ENCODE measurements at regions not wholly inside any gene's neighbourhood (a gene's known extent, or its start where the extent isn't known, plus 50 kb on each side); places are given as distances from the start of the nearest gene placed in this dataset.

DNA sequence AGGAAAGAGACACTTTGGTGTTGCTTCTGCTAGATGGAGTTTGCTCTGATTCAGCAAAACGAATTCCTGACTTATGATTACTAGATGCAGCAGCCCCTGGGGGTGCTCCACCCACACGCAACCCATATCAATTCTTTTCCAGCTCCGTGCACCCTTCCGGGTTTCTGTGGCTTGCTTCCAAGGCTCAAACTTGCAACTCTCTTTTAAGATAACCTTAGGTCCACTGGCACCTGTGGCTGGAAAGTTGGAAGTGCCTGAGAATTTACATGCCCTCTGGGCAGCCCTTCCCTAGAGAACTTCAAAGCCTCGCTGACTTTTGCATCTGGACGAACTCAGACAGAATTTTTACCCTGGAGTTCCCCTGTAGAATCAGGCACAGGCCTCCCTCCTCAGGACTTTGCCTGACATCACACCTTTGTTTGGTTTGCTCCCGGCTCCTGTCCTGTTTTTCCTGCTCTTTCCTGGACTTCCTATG is 224.9 kb downstream of the SNX18 start:
- peaks cover 8% of the 10 kb centered on the region for H3K4me1 ChIP-seq (ENCODE audit: low read depth)
- DNase-seq (ENCODE audit: low read depth in 1 of 2, low spot score in 1 of 2) = peak; percentile 39 to 69
- no peaks in the 10 kb centered on the region for H3K27me3 ChIP-seq
- H3K9me3 ChIP-seq (ENCODE audit: low read depth) = no peaks in the 10 kb centered on the region
- TF ChIP-seq, protein P1, sequence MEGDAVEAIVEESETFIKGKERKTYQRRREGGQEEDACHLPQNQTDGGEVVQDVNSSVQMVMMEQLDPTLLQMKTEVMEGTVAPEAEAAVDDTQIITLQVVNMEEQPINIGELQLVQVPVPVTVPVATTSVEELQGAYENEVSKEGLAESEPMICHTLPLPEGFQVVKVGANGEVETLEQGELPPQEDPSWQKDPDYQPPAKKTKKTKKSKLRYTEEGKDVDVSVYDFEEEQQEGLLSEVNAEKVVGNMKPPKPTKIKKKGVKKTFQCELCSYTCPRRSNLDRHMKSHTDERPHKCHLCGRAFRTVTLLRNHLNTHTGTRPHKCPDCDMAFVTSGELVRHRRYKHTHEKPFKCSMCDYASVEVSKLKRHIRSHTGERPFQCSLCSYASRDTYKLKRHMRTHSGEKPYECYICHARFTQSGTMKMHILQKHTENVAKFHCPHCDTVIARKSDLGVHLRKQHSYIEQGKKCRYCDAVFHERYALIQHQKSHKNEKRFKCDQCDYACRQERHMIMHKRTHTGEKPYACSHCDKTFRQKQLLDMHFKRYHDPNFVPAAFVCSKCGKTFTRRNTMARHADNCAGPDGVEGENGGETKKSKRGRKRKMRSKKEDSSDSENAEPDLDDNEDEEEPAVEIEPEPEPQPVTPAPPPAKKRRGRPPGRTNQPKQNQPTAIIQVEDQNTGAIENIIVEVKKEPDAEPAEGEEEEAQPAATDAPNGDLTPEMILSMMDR (IDR thresholded peaks at IDR 0.05; ENCODE audit: low read depth, low read length) = peak; percentile 41
- H3K27ac ChIP-seq = no peak overlapping the region
- H3K36me3 ChIP-seq = no peaks in the 10 kb centered on the region
- H3K4me3 ChIP-seq = no peak overlapping the region

DNA sequence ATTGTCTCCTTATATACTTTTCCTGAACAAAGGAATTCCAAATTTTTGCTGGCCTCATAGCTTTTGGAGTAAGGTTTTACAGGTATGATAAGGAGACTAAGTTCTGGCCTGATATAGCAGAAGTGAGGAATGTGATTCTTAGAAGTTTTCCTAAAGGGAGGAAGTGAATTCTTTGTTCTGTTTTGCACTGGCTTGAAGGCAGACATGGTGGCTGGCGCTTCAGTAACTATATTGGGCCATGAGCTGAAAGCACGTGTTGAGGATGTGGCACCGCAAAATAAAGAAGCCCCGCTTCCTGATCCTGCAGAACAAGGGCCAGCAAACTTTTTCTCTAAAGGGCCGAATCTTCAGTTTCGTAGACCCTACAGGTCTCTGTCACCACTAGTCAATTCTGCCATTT is 224.2 kb downstream of the SNX18 start:
- peaks cover 12% of the 10 kb centered on the region for H3K4me1 ChIP-seq (ENCODE audit: low read depth)
- no peaks in the 10 kb centered on the region for H3K9me3 ChIP-seq (ENCODE audit: low read depth)
- H3K36me3 ChIP-seq = no peaks in the 10 kb centered on the region
- H3K4me3 ChIP-seq = no peak overlapping the region
- no peak overlapping the region for H3K27ac ChIP-seq
- TF ChIP-seq, protein P1 (IDR thresholded peaks at IDR 0.05; ENCODE audit: low read depth, low read length) = no peak
- no peaks in the 10 kb centered on the region for H3K27me3 ChIP-seq
- no peak for DNase-seq (ENCODE audit: low read depth in 1 of 2, low spot score in 1 of 2)

DNA sequence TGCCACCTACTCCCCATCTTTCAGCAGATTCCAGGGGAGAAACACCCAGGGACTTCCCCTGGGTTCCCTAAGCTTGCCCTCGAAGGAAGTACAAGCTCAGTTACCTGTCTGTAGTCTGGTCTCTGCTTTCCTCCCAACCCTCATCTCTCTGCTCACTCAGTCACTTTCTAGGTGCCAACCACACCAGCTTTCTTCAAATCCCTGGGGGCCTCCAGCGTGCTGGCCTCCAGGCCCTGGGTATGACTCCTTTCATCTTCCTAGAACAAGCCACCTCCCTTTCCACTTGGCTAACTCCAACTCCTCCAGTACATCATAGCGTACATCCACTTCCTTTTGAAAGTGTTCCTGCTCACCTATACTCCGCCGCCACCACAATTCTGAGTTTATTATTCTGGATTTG is 222.6 kb downstream of the SNX18 start:
- no peaks in the 10 kb centered on the region for H3K36me3 ChIP-seq
- DNase-seq (ENCODE audit: low read depth in 1 of 2, low spot score in 1 of 2) = no peak
- H3K4me3 ChIP-seq = no peak overlapping the region
- H3K27ac ChIP-seq = no peak overlapping the region
- H3K4me1 ChIP-seq (ENCODE audit: low read depth) = peaks cover 23% of the 10 kb centered on the region
- no peaks in the 10 kb centered on the region for H3K9me3 ChIP-seq (ENCODE audit: low read depth)
- no peaks in the 10 kb centered on the region for H3K27me3 ChIP-seq
- TF ChIP-seq, protein P1 (IDR thresholded peaks at IDR 0.05; ENCODE audit: low read depth, low read length) = no peak

DNA sequence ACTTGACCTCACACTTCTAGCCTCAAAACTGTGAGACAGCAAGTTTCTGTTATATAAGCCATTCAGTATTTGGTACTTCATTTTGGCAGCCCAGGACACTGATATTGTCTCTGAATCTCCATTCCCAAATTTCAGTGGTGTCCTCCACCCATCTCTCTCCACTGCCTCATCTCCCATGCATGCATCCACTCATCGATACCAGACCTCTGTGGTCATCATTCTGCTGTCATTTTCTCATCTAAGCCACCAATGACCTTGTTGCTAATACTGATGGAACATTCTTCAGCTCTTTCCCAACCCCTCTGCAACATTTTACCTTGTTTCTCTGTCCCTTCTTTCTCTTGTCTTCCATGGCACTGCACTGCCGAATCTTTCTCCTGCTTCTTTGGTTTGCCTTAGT is 221.8 kb downstream of the SNX18 start:
- no peak overlapping the region for H3K4me3 ChIP-seq
- no peak for DNase-seq (ENCODE audit: low read depth in 1 of 2, low spot score in 1 of 2)
- TF ChIP-seq, protein P1 (IDR thresholded peaks at IDR 0.05; ENCODE audit: low read depth, low read length) = no peak

DNA sequence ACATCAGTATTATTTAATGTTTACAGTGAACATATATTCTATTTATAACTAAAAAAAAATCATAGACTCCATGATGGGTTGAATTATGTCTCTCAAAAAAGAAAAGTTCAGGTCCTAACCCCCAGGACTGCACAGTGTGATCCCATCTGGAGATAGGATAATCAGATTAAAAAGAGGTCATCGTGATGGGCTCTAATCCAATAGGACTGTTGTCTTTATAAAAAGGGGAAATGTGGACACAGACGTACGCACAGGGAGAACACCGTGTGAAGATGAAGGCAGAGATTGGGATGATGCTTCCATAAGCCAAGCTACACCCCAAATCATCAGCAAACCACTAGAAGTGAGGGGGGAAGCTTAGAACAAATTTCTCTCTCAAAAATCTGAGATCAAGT is 221.4 kb downstream of the SNX18 start:
- Histone ChIP-seq H3K4me3 (no peak overlapping the region), H3K9me3 (ENCODE audit: low read depth) (no peaks in the 10 kb centered on the region), H3K36me3 (no peaks in the 10 kb centered on the region), H3K27me3 (no peaks in the 10 kb centered on the region), H3K4me1 (ENCODE audit: low read depth) (peaks cover 19% of the 10 kb centered on the region), H3K27ac (no peak overlapping the region)
- TF ChIP-seq, protein P1 (IDR thresholded peaks at IDR 0.05; ENCODE audit: low read depth, low read length) = no peak
- DNase-seq (ENCODE audit: low read depth in 1 of 2, low spot score in 1 of 2) = no peak

More for the DNA sequence above, 221.8 kb downstream of the SNX18 start:
- no peaks in the 10 kb centered on the region for H3K36me3 ChIP-seq
- H3K27me3 ChIP-seq = no peaks in the 10 kb centered on the region
- H3K4me1 ChIP-seq (ENCODE audit: low read depth) = peaks cover 23% of the 10 kb centered on the region
- no peak overlapping the region for H3K27ac ChIP-seq
- H3K9me3 ChIP-seq (ENCODE audit: low read depth) = no peaks in the 10 kb centered on the region

All from cardiac muscle cell (in vitro differentiated cells and primary cell).